Activated CD4-positive, alpha-beta T cell treated with anti-CD3 and anti-CD28 coated beads, Interleukin-2, amount 10 ng/mL, durations not matched to agents 24 days and 14 days (primary cell): ENCODE measurements at regions not wholly inside any gene's neighbourhood (a gene's known extent, or its start where the extent isn't known, plus 50 kb on each side); places are given as distances from the start of the nearest gene placed in this dataset.
"Not testable (repeated sequence)": the region's sequence is repeated elsewhere in the genome, so short reads cannot be mapped to it uniquely, and the experiment has no call there.

Experiments used
- DNase-seq: peaks from one replicate; pipeline ENCODE4 v3.0.0; 2022
- H3K27ac Mint-ChIP-seq: one replicate; pipeline ENCODE4 v1.8.0; 2022; ENCODE audit warnings: mild to moderate bottlenecking, mixed read lengths
- H3K27me3 Mint-ChIP-seq: one replicate; pipeline ENCODE4 v1.8.0; 2022; ENCODE audit warnings: mixed read lengths
- H3K36me3 Mint-ChIP-seq: one replicate; pipeline ENCODE4 v1.8.0; 2022; ENCODE audit warnings: low read depth, mild to moderate bottlenecking, mixed read lengths
- H3K4me1 Mint-ChIP-seq: one replicate; pipeline ENCODE4 v1.8.0; 2021; ENCODE audit warnings: mixed read lengths
- H3K4me3 Mint-ChIP-seq: one replicate; pipeline ENCODE4 v1.8.0; 2022; ENCODE audit warnings: mild to moderate bottlenecking, moderate library complexity, mixed read lengths
- H3K9me3 Mint-ChIP-seq: one replicate; pipeline ENCODE4 v1.8.0; 2021; ENCODE audit warnings: mixed read lengths
- intact Hi-C: fragments of 100-400 bp; cut with micrococcal nuclease; formaldehyde crosslinking; loops from one replicate; pipeline ENCODE4 v1.15.1; 2023

DNA sequence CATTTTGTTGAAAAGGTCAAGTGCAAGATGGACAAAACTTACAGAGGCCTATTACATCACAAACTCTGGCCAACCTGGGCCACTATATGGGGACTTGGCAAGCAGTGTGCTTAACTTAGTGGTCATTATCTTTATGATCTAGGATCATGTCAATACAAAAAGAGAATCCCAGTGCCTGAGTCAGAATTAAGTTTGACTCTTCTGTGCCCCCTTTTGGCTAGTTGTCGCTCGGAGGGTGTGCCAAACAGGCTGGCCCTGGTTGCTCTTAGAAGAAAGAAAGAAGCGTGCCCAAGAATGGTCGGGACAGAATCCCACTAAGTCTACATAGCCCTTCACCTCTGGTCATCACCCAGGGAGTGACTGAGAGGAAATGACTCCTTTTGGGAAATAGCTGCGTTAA lies 100.1 kb downstream of the EIF4E start:
- Mint-ChIP-seq H3K4me3 (no peak overlapping the region), H3K27me3 (peaks cover 11% of the 10 kb centered on the region), H3K27ac (no peak overlapping the region), H3K36me3 (no peaks in the 10 kb centered on the region), H3K4me1 (peaks cover 6% of the 10 kb centered on the region), H3K9me3 (no peaks in the 10 kb centered on the region)
- intact Hi-C loops = loop anchor here (2.0 to 5.0 kb wide), 2 partner anchors 172 to 362 kb away; partner anchors contain the start of gene TSPAN5
- peak; percentile 68 for DNase-seq

DNA sequence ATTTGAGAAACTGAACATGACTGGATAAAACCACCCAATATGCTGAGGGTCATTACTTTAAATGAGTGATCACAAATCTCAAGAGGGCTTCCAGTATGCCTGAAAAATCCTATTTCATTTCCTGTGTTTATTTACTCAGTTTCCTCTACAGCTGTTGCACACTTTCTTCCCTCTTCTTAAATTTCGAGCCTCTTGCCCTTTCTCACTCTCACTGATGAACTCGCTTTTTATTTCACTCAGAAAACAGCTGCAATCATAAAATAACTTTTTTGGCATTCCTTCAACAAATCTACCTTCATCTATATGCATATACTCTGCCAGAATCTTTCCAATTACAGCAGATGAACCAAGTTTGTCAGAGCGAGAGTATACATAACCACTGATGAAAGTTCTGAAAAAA lies 101.3 kb downstream of the EIF4E start:
- Mint-ChIP-seq H3K9me3 (no peaks in the 10 kb centered on the region), H3K4me3 (no peak overlapping the region), H3K36me3 (no peaks in the 10 kb centered on the region), H3K27me3 (peaks cover 11% of the 10 kb centered on the region), H3K27ac (no peak overlapping the region), H3K4me1 (peaks cover 6% of the 10 kb centered on the region)
- no peak for DNase-seq
- intact Hi-C loops = loop anchor here (2.0 to 5.0 kb wide), 2 partner anchors 170 to 361 kb away; partner anchors contain the start of gene TSPAN5

DNA sequence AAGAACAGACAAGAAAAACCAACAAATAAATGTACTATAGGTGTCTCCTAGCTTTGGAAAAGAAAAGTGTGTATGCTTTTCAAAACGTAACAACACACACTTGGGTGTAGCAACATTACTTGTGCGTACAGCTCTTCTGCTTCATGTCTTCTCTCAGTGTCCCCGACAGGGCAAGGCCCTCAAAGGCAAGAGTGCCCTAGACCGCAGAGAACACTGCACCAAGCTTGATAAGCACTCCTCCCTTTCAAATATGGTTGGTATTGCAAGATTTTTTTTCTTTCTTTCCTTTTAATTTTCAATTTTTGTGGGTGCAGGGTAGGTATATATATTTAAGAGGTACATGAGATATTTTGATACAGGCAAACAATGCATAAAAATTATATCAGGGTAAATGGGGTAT lies 106.8 kb downstream of the EIF4E start:
- intact Hi-C loops = no loop called here
- Mint-ChIP-seq H3K4me1 (peaks cover 5% of the 10 kb centered on the region), H3K27ac (no peak overlapping the region), H3K9me3 (no peaks in the 10 kb centered on the region), H3K4me3 (no peak overlapping the region), H3K27me3 (peaks cover 10% of the 10 kb centered on the region), H3K36me3 (no peaks in the 10 kb centered on the region)
- no peak for DNase-seq

DNA sequence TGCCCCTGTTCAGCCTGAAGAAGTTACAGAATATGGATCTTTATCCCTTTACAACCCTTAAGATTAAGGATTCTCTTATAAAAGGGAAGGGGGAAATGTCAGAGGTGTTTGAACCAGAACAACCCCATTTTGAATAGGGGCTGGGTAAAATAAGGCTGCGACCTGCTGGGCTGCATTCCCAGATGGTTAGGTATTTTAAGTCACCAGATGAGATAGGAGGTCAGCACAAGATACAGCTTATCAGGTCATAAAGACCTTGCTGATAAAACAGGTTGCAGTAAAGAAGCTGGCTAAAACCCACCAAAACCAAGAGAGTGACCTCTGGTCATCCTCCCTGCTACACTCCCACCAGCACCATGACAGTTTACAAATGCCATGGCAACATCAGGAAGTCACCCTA lies 110.8 kb downstream of the EIF4E start:
- H3K36me3 Mint-ChIP-seq, H3K27ac Mint-ChIP-seq, H3K4me1 Mint-ChIP-seq, H3K4me3 Mint-ChIP-seq, intact Hi-C loops, H3K27me3 Mint-ChIP-seq, DNase-seq, H3K9me3 Mint-ChIP-seq: not testable (repeated sequence)

- Mint-ChIP-seq H3K27ac (no peak overlapping the region), H3K4me3 (no peak overlapping the region), H3K27me3 (peaks cover 7% of the 10 kb centered on the region), H3K36me3 (no peaks in the 10 kb centered on the region), H3K4me1 (peaks cover 5% of the 10 kb centered on the region), H3K9me3 (peaks cover 4% of the 10 kb centered on the region)
- intact Hi-C loops = no loop called here
- DNase-seq = no peak
These were observed 112.1 kb downstream of the EIF4E start for GRCh38 chr4:98816816-98817215.

DNA sequence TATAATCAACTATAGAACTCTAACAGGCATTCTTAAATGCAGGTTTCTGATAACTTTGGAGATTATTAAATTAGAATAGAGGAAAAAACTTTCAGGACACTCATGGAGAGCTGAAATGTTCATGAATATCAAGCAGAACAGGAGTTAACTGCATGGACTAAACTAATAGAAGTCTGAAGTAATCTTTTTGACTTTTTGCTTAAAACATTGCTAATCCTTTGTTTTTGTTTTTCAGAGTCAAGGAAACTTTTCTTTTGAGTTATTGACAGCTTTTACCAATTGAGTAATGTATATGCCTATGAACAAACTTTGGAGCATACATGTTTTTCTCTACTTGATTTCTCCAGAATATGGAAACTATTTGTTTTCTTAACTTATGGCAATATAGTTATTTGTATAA lies 112.5 kb downstream of the EIF4E start:
- Mint-ChIP-seq H3K4me3 (no peak overlapping the region), H3K4me1 (peaks cover 3% of the 10 kb centered on the region), H3K27me3 (peaks cover 6% of the 10 kb centered on the region), H3K36me3 (no peaks in the 10 kb centered on the region), H3K9me3 (peaks cover 4% of the 10 kb centered on the region), H3K27ac (no peak overlapping the region)
- intact Hi-C loops = no loop called here
- no peak for DNase-seq

- intact Hi-C loops = no loop called here
These were observed 124.5 kb downstream of the EIF4E start for GRCh38 chr4:98804403-98804802.

DNA sequence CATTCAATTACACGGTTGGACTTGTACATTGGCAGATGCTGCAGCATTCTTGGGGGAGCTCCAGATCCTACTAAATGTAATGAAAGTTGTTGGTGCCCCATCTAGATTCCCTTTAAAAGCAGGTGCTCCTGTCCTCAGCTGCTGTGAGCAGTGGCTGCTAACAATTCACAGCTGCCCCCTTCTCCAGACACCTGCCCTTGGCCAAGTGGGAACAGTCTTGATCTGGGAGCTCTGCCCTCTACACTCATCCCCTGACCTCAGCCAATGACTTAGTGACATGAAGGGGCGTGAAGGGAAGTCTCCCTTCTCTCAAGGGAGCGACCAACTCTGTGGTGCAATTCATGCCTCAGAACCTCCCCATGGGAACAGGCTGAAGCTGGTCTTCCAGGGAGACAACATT lies 125.7 kb downstream of the EIF4E start:
- Mint-ChIP-seq H3K27me3 (no peaks in the 10 kb centered on the region), H3K4me3 (no peak overlapping the region), H3K4me1 (peaks cover 2% of the 10 kb centered on the region), H3K27ac (no peak overlapping the region), H3K9me3 (peaks cover 8% of the 10 kb centered on the region), H3K36me3 (no peaks in the 10 kb centered on the region)
- intact Hi-C loops = no loop called here
- no peak for DNase-seq

More at GRCh38 chr4:98804403-98804802, 124.5 kb downstream of the EIF4E start:
- Mint-ChIP-seq H3K27me3 (no peaks in the 10 kb centered on the region), H3K9me3 (peaks cover 8% of the 10 kb centered on the region), H3K36me3 (no peaks in the 10 kb centered on the region), H3K4me1 (peaks cover 2% of the 10 kb centered on the region), H3K4me3 (no peak overlapping the region), H3K27ac (no peak overlapping the region)
- no peak for DNase-seq

- no peaks in the 10 kb centered on the region for H3K36me3 Mint-ChIP-seq
- H3K4me1 Mint-ChIP-seq = peaks cover 2% of the 10 kb centered on the region
- H3K9me3 Mint-ChIP-seq = peaks cover 8% of the 10 kb centered on the region
- DNase-seq = no peak
- H3K27me3 Mint-ChIP-seq = no peaks in the 10 kb centered on the region
- intact Hi-C loops = no loop called here
- no peak overlapping the region for H3K27ac Mint-ChIP-seq
- H3K4me3 Mint-ChIP-seq = no peak overlapping the region
These were observed 126.1 kb downstream of the EIF4E start for GRCh38 chr4:98802770-98803198.

DNA sequence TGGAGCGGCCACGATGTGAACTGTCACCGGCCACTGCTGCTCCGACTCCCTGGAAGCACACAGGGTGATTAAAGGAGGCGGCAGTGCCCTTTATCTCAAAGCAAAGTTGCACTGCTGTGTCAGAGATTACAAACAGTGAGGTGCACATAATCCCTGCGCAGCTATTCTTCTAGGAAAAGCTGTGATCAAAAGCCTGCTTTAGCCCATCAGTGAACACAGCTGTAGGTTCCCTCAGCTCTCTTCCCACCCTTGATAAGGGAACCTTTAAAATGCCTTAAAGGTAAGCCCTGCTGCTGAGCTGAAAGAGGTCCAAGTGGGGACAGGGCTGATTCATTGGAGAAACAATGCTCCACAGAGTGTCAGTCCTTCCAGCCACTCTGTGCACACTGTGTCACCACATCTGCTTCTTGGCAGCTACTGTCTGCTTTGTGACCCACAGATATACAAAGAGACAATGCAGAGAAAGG lies 127.6 kb downstream of the EIF4E start:
- H3K4me3 Mint-ChIP-seq = no peak overlapping the region

GRCh38 chr4:98796991-98797390 lies 131.9 kb downstream of the EIF4E start:
- Mint-ChIP-seq H3K4me3 (no peak overlapping the region), H3K27ac (no peak overlapping the region), H3K27me3 (peaks cover 4% of the 10 kb centered on the region), H3K36me3 (no peaks in the 10 kb centered on the region), H3K9me3 (peaks cover 10% of the 10 kb centered on the region), H3K4me1 (peaks cover 2% of the 10 kb centered on the region)
- no peak for DNase-seq
- intact Hi-C loops = no loop called here

More for the DNA sequence above, 127.6 kb downstream of the EIF4E start:
- intact Hi-C loops = no loop called here
- Mint-ChIP-seq H3K27ac (no peak overlapping the region), H3K27me3 (peaks cover 4% of the 10 kb centered on the region), H3K9me3 (peaks cover 8% of the 10 kb centered on the region), H3K36me3 (no peaks in the 10 kb centered on the region), H3K4me1 (peaks cover 2% of the 10 kb centered on the region)
- no peak for DNase-seq

GRCh38 chr4:98794565-98795205 lies 134.2 kb downstream of the EIF4E start:
- H3K27me3 Mint-ChIP-seq = peaks cover 4% of the 10 kb centered on the region
- intact Hi-C loops = no loop called here

DNA sequence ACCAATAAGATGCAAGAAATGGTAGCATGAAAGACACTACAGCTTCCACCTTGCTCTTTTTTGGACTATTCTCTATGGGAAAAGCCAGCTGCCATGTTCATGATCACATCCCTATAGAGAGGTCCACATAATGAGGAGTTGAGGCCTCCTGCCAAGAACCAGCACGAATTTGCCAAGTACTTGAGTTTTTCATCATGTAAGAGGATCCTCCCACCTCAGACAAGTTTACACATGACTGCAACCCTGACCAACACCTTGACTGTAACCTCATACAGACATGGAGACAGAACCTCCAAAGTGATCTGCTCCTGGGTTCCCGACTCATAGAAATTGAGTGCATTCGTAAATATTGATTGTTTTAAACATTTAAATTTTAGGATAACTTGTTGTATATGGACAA lies 135.2 kb upstream of the TSPAN5 start:
- intact Hi-C loops = no loop called here
- Mint-ChIP-seq H3K9me3 (peaks cover 7% of the 10 kb centered on the region), H3K4me3 (no peak overlapping the region), H3K27me3 (peaks cover 4% of the 10 kb centered on the region), H3K36me3 (no peaks in the 10 kb centered on the region), H3K4me1 (peaks cover 4% of the 10 kb centered on the region), H3K27ac (no peak overlapping the region)
- DNase-seq = no peak

More at GRCh38 chr4:98794565-98795205, 134.2 kb downstream of the EIF4E start:
- Mint-ChIP-seq H3K4me1 (peaks cover 4% of the 10 kb centered on the region), H3K4me3 (no peak overlapping the region), H3K9me3 (peaks cover 7% of the 10 kb centered on the region), H3K36me3 (no peaks in the 10 kb centered on the region), H3K27ac (no peak overlapping the region)
- no peak for DNase-seq

- H3K9me3 Mint-ChIP-seq = no peaks in the 10 kb centered on the region
- H3K27me3 Mint-ChIP-seq = peaks cover 1% of the 10 kb centered on the region
- no peak for DNase-seq
- H3K4me1 Mint-ChIP-seq = peaks cover 2% of the 10 kb centered on the region
- H3K27ac Mint-ChIP-seq = no peak overlapping the region
- no peaks in the 10 kb centered on the region for H3K36me3 Mint-ChIP-seq
- intact Hi-C loops = no loop called here
- H3K4me3 Mint-ChIP-seq = no peak overlapping the region
These were observed 128.5 kb upstream of the TSPAN5 start for GRCh38 chr4:98786866-98787265.
